ENCODE measurements at regions not wholly inside any gene's neighbourhood (a gene's known extent, or its start where the extent isn't known, plus 50 kb on each side); places are given as distances from the start of the nearest gene placed in this dataset.

DNA sequence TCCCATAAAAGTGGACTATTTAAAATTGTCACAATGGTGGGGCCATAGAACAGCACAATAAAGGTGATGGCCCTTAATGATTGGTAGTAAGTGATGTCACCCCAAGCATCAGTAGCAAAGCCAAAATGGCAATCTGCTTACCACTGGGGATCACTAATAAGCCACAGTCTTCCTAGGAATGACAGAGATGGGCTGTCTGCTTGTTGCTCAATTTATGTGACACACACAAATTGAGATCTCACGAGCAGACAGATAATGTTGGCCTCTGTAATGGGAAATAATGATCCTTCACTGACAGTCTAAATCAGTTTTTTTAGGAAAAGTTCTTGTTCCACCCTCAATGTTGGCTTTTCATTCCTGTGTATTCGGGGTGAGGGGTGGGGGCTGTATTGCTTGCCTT, 515.1 kb downstream of the BRD1 start:
- no peak overlapping the region for H3K9ac ChIP-seq (ENCODE audit: low read length)
- no peaks in the 10 kb centered on the region for H3K27me3 ChIP-seq (ENCODE audit: control insufficient read depth, insufficient read depth, low read length)
- no peaks in the 10 kb centered on the region for H3K4me1 ChIP-seq (ENCODE audit: control insufficient read depth, insufficient read depth, low read length)
- no peak overlapping the region for H3K4me3 ChIP-seq (ENCODE audit: low read length)
- no peaks in the 10 kb centered on the region for H3K36me3 ChIP-seq (ENCODE audit: control insufficient read depth, insufficient read depth, low read length)
- no peak overlapping the region for H3K27ac ChIP-seq (ENCODE audit: low read depth, low read length)

DNA sequence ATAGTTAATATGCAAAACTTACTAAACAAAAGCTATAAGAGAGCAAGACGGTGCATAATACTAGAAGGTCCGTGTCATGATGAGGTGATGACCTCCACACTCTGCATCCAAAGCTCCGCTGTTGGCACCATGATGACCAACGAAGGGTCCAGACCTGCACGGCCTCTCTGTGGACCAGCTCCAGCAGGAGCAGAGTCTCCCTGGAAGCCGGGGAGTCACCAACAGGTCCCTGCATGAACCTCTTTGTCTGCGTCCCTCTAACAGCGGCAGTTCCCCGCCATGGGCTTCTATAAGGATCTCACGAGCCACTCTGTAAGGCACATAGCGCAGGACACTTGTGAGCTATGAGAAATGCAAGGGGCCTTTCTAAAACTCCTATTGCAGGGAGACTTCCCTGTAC, 517.3 kb downstream of the BRD1 start:
- H3K27ac ChIP-seq (ENCODE audit: low read depth, low read length) = no peak overlapping the region
- H3K27me3 ChIP-seq (ENCODE audit: control insufficient read depth, insufficient read depth, low read length) = no peaks in the 10 kb centered on the region
- no peaks in the 10 kb centered on the region for H3K36me3 ChIP-seq (ENCODE audit: control insufficient read depth, insufficient read depth, low read length)
- H3K4me3 ChIP-seq (ENCODE audit: low read length) = no peak overlapping the region
- H3K4me1 ChIP-seq (ENCODE audit: control insufficient read depth, insufficient read depth, low read length) = no peaks in the 10 kb centered on the region
- no peak overlapping the region for H3K9ac ChIP-seq (ENCODE audit: low read length)

DNA sequence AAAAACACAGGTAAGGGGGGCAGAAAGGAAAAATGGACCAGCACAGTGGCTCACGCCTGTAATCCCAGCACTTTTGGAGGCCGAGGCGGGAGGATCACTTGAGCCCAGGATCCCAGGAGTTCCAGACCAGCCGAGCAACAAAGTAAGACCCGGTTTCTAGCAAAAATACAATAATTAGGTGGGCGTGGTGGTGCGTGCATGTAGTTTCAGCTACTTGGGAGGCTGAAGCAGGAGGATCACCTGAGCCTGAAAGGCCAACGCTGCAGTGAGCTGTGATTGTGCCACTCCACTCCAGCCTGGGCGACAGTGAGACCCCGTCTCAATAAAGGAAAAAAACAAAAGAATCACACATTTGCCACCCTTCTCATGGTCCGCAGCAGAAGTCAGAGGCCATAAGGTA, 519.4 kb downstream of the BRD1 start:
- Histone ChIP-seq H3K4me1 (ENCODE audit: control insufficient read depth, insufficient read depth, low read length) (no peaks in the 10 kb centered on the region), H3K27ac (ENCODE audit: low read depth, low read length) (no peak overlapping the region), H3K36me3 (ENCODE audit: control insufficient read depth, insufficient read depth, low read length) (no peaks in the 10 kb centered on the region), H3K9ac (ENCODE audit: low read length) (no peak overlapping the region), H3K4me3 (ENCODE audit: low read length) (no peak overlapping the region), H3K27me3 (ENCODE audit: control insufficient read depth, insufficient read depth, low read length) (peaks cover 8% of the 10 kb centered on the region)

DNA sequence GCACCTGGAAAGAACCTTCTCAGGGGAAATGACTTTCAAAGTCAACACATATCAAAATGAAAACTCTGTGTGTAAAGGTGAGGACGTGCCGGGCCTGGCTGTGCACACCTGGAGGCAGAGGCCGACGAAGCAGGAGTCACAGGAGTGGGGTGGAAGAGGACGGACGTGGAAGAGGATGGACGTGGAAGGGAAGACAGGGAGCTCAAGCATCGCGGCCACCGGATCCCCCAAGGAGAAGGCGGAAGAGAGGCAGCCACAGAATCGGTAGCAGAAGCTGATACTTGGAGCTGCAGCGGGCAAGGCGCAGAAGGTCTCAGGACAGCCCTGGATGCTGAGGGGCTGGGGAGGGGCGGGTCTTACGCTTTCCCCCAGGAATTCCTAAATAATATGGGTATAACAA, 519.8 kb downstream of the BRD1 start:
- H3K4me1 ChIP-seq (ENCODE audit: control insufficient read depth, insufficient read depth, low read length) = no peaks in the 10 kb centered on the region
- H3K36me3 ChIP-seq (ENCODE audit: control insufficient read depth, insufficient read depth, low read length) = no peaks in the 10 kb centered on the region
- H3K27ac ChIP-seq (ENCODE audit: low read depth, low read length) = no peak overlapping the region
- peaks cover 10% of the 10 kb centered on the region for H3K27me3 ChIP-seq (ENCODE audit: control insufficient read depth, insufficient read depth, low read length)
- no peak overlapping the region for H3K4me3 ChIP-seq (ENCODE audit: low read length)
- H3K9ac ChIP-seq (ENCODE audit: low read length) = no peak overlapping the region

DNA sequence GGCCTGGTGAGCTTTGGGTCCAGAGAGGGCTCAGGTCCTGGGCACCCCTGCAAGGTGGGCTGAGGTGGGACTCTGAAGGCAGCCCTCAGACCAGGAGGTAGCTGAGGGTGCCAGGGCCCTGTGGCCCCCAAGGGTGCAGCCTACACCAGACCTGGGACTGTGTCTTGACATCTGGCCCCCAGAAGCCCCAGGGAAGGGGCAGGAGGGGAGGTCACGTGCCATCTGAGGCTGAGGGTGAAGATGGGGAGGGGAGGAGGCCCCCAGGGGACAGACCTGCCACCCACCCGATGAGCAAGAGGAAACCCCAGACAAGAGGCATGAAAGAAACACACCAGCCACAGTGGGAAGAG, 520.2 kb downstream of the BRD1 start:
- H3K27me3 ChIP-seq (ENCODE audit: control insufficient read depth, insufficient read depth, low read length) = peaks cover 10% of the 10 kb centered on the region

DNA sequence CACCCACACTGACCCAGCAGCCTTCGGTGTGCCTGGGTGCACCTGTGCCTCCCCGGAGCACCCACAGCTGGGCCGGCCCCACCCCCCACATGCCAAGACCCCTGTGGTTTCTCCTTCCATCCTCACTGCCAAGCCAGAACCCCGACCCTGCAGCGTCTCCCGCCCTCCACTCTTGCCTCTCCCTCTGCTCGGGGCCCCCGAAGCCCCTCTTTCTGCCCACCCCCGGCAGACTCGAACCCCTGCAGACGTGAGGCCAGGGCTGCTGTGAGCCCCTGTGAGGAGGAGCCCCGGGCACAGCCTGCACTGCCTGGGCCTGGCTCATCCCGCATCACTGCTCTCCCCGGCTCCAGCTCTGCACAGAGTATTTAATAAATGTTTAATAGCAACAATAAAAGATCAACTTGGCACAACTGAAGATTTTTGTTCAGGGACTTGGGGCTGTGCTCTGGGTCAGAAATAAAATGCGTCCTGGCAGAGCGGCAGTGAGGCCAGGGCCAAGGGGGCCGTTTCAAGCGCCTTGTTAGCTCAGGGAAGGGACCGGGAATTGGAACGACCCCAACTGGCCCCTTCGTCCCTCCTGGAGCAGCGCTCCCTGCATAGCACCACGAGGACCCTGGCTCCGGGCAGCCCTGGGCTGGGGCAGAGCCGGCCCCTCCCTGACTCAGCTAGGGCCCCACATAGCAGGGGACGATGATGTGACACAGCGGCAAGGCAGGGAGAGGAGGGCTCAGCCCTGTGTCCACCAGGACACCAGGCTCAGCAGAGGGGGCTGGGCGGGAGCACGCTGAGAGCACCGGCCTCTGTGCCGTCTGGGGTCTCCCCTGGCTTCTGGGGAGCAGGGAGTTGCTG, 520.8 kb downstream of the BRD1 start:
- Histone ChIP-seq H3K9ac (ENCODE audit: low read length) (no peak overlapping the region), H3K36me3 (ENCODE audit: control insufficient read depth, insufficient read depth, low read length) (no peaks in the 10 kb centered on the region), H3K4me1 (ENCODE audit: control insufficient read depth, insufficient read depth, low read length) (no peaks in the 10 kb centered on the region), H3K27me3 (ENCODE audit: control insufficient read depth, insufficient read depth, low read length) (peaks cover 10% of the 10 kb centered on the region), H3K4me3 (ENCODE audit: low read length) (no peak overlapping the region), H3K27ac (ENCODE audit: low read depth, low read length) (no peak overlapping the region)

More for the DNA sequence above, 520.2 kb downstream of the BRD1 start:
- Histone ChIP-seq H3K4me1 (ENCODE audit: control insufficient read depth, insufficient read depth, low read length) (no peaks in the 10 kb centered on the region), H3K36me3 (ENCODE audit: control insufficient read depth, insufficient read depth, low read length) (no peaks in the 10 kb centered on the region), H3K27ac (ENCODE audit: low read depth, low read length) (no peak overlapping the region), H3K9ac (ENCODE audit: low read length) (no peak overlapping the region), H3K4me3 (ENCODE audit: low read length) (no peak overlapping the region)

DNA sequence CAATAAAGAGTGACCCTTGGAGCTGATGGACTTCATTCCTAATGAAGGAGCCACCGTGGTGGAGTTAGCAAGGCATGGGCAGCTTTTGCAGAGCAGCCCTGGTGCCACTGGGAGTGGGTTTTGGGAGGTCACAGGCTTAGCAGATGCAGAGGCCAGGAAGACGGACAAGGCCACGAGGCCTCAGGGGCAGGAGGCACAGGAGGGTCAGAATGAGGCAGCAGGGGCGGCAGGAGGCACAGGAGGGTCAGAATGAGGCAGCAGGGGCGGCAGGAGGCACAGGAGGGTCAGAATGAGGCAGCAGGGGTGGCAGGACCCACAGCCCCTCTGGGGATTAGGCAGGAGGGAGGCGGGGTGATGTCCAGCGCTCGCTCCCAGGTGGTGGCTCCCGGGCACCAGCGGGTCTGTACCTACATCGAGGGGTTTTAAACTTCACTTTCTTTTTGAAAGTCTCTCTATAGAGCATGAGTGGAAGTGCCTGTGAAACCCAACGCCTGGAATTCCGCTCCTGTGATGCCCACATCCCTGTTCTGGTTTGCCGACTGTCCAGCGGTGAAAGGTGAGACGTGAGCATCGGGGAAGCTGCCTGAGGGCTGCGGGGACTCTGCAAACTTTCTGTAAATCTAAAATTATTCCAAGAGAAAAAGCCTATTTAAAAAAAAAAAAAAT, 521.6 kb downstream of the BRD1 start:
- Histone ChIP-seq H3K4me3 (ENCODE audit: low read length) (no peak overlapping the region), H3K27me3 (ENCODE audit: control insufficient read depth, insufficient read depth, low read length) (peaks cover 10% of the 10 kb centered on the region), H3K9ac (ENCODE audit: low read length) (no peak overlapping the region), H3K27ac (ENCODE audit: low read depth, low read length) (no peak overlapping the region), H3K36me3 (ENCODE audit: control insufficient read depth, insufficient read depth, low read length) (no peaks in the 10 kb centered on the region), H3K4me1 (ENCODE audit: control insufficient read depth, insufficient read depth, low read length) (no peaks in the 10 kb centered on the region)

DNA sequence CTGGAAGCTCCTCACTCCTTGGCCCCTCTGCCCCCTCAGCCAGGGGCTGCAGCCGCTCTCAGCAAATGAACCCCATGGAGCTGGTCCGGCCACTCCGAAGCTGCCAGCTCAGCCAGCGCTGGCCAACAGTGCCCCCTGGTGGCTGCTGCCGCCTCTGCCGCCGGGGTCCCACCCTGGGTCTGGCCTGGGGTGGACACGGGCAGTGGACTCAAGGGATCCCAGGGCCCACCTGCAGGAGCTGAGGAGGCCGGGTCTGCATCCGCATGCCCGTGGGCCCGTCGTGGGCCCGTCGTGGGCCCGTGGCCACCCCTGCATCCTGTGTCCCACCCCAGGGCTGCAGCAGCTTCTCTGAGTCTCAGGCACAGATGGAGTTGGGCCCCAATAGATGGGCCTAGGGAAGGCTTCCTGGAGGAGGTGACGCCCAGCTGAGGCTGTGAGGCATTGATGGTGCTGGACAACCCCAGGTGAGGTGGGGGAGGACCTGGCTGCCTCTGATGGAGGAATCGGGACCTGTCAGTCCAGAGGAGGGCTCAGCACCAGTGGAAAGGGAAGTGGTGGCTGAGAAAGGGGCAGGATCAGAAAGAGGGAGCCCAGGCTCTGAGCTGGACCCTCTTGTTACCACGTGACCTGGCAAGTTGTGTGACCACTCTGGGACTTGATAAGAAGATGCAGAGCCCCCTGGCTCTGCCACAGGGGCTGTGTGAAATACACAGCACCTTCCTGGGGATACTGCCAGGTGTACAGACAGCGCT, 522.3 kb downstream of the BRD1 start:
- H3K36me3 ChIP-seq (ENCODE audit: control insufficient read depth, insufficient read depth, low read length) = no peaks in the 10 kb centered on the region
- H3K27me3 ChIP-seq (ENCODE audit: control insufficient read depth, insufficient read depth, low read length) = peaks cover 10% of the 10 kb centered on the region
- H3K4me1 ChIP-seq (ENCODE audit: control insufficient read depth, insufficient read depth, low read length) = no peaks in the 10 kb centered on the region
- H3K9ac ChIP-seq (ENCODE audit: low read length) = no peak overlapping the region
- H3K27ac ChIP-seq (ENCODE audit: low read depth, low read length) = no peak overlapping the region
- H3K4me3 ChIP-seq (ENCODE audit: low read length) = no peak overlapping the region

DNA sequence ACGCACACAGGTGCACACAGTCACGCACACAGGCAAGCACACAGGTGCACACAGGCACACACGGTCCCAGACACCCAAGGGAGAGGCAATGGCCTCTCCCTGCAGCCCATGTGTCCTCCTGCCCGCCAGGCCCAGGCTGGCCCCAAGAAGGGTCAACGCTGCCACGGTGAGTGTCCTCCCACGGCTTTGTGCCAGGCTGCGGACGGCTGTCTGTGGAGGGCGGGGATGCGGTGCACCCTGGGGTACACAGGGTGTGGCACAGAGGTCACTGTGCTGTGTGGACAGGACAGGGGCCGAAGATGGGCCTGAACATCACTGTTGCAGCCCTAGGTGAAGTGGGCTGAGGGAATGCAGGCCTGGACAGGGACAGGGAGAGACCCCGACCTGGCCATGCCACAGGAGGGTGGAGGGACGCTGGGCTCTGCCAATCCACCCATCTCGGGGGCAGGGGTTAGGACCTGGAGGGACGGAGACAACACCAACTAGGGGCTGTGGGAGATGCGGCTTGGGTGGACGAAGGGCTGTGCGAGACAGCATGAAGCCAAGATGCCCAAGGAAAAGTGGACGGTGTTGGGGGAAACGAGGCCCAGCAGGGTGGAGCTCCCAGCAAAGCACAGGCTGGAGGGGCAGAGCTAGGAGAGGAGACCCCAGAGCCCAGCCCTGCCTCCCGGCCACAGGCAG, 523.8 kb downstream of the BRD1 start:
- Histone ChIP-seq H3K4me3 (ENCODE audit: low read length) (no peak overlapping the region), H3K27ac (ENCODE audit: low read depth, low read length) (no peak overlapping the region), H3K9ac (ENCODE audit: low read length) (no peak overlapping the region), H3K36me3 (ENCODE audit: control insufficient read depth, insufficient read depth, low read length) (no peaks in the 10 kb centered on the region), H3K27me3 (ENCODE audit: control insufficient read depth, insufficient read depth, low read length) (peaks cover 10% of the 10 kb centered on the region), H3K4me1 (ENCODE audit: control insufficient read depth, insufficient read depth, low read length) (no peaks in the 10 kb centered on the region)

DNA sequence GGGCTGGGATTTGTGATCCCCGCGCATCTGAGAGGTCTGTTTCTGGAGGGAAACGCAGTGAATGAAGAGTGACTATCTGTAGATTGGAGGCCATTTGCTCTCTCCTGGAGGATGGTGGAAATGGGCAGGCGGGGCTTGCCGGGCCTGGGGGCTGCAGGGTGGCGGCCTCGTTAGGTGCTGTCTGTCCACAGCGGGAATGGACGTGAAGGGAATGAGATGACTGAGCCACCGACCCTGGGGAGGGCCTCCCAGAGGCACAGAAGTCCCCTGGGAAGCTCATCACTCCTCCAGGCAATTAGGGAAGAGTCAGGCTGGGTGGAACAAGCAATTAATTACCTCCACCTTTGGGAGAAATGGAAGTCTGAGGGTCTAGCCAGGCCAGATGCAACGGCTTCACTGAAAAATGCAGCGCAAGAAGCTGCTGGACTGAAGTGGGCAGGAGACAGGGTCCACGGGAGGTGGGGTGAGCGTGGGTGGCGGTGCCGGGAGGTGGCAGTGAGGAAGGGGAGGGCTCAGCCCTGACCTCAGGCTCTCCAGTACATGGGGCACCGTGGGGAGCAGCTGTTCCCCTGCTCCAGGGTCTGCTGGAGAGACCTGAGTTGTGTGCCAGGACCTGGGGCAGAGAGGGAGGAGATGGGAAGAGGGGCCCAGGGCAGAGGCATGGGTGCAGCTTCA, 524.5 kb downstream of the BRD1 start:
- no peak overlapping the region for H3K4me3 ChIP-seq (ENCODE audit: low read length)
- no peaks in the 10 kb centered on the region for H3K4me1 ChIP-seq (ENCODE audit: control insufficient read depth, insufficient read depth, low read length)
- H3K36me3 ChIP-seq (ENCODE audit: control insufficient read depth, insufficient read depth, low read length) = no peaks in the 10 kb centered on the region
- H3K27me3 ChIP-seq (ENCODE audit: control insufficient read depth, insufficient read depth, low read length) = peaks cover 10% of the 10 kb centered on the region
- H3K27ac ChIP-seq (ENCODE audit: low read depth, low read length) = no peak overlapping the region
- no peak overlapping the region for H3K9ac ChIP-seq (ENCODE audit: low read length)

DNA sequence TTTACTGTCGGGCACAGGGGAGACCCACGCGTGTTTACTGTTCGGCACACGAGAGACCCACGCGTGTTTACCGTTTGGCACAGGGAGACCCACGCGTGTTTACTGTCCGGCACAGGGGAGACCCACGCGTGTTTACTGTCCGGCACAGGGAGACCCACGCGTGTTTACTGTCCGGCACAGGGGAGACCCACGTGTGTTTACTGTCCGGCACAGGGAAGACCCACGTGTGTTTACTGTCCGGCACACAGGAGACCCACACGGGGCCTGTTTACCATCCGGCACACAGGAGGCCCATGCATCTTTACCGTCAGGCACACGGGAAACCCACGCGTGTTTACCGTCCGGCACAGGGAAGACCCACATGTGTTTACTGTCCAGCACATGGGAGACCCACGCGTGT, 525.1 kb downstream of the BRD1 start:
- no peak overlapping the region for H3K4me3 ChIP-seq (ENCODE audit: low read length)
- H3K36me3 ChIP-seq (ENCODE audit: control insufficient read depth, insufficient read depth, low read length) = no peaks in the 10 kb centered on the region
- no peak overlapping the region for H3K9ac ChIP-seq (ENCODE audit: low read length)
- peaks cover 10% of the 10 kb centered on the region for H3K27me3 ChIP-seq (ENCODE audit: control insufficient read depth, insufficient read depth, low read length)
- H3K4me1 ChIP-seq (ENCODE audit: control insufficient read depth, insufficient read depth, low read length) = no peaks in the 10 kb centered on the region
- H3K27ac ChIP-seq (ENCODE audit: low read depth, low read length) = no peak overlapping the region

DNA sequence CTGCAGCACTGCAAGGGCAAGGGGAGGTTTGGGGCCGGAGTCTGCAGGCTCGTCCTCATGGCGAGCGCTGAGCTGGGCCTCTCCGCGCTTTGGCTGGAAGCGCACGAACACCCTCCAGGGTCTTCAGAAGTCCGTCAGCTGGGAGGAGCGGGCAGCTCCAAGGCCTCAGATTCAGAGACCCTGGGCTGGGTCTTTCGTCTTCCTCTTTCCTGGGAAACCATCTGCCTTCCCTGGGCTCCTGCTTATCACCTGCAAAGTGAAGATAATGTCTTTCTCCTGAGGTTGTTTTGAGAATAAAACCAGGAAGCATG, 525.6 kb downstream of the BRD1 start:
- no peak overlapping the region for H3K9ac ChIP-seq (ENCODE audit: low read length)
- peaks cover 10% of the 10 kb centered on the region for H3K27me3 ChIP-seq (ENCODE audit: control insufficient read depth, insufficient read depth, low read length)
- no peak overlapping the region for H3K27ac ChIP-seq (ENCODE audit: low read depth, low read length)
- H3K4me3 ChIP-seq (ENCODE audit: low read length) = no peak overlapping the region
- no peaks in the 10 kb centered on the region for H3K4me1 ChIP-seq (ENCODE audit: control insufficient read depth, insufficient read depth, low read length)
- H3K36me3 ChIP-seq (ENCODE audit: control insufficient read depth, insufficient read depth, low read length) = no peaks in the 10 kb centered on the region
